GM19043 (cell line): ENCODE measurements at regions not wholly inside any gene's neighbourhood (a gene's known extent, or its start where the extent isn't known, plus 50 kb on each side); places are given as distances from the start of the nearest gene placed in this dataset.

Experiments
- ATAC-seq: cut with Tn5 transposase; IDR thresholded peaks from one replicate; pipeline ENCODE4 v1.9.1; 2021; ENCODE audit warnings: low read depth; ENCODE audit not compliant: unreplicated experiment

DNA sequence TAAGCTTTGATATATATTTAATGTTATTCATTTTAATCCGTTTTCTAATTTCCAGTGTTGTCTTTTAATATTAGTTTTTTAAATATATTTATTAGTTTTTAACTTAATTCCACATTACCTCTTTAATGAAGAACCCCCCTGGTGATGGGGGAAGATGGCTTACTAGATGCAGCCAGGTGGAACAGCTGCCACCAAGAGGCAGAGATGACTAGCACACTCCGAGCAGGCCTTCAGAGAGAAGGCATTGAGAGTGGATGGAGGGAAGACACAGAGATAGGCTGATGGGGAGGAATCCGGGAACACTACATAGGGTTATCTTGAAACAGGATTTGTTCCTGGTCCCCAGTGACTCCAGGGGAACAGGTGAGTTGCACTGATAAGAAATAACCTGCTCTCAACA lies 771.6 kb downstream of the LRFN5 start:
- no peak for ATAC-seq

DNA sequence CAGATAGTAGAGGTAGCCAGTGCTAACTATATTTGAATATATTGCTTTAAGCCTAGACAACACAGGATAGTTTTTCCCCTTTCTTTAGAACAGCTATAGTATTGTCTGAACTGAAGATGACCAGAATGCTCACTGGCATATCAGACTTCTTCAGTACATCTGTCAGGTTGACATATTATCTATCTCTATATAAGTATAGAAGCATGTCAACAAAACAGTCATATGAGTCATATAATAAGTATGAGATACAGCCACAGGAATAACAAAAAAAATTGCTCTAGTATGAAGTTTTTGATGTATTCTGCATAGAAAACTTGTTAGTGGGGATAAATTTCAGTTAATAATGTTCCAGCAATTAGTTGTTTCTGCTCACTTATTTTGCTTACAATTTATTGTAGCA lies 767.7 kb downstream of the LRFN5 start:
- no peak for ATAC-seq

DNA sequence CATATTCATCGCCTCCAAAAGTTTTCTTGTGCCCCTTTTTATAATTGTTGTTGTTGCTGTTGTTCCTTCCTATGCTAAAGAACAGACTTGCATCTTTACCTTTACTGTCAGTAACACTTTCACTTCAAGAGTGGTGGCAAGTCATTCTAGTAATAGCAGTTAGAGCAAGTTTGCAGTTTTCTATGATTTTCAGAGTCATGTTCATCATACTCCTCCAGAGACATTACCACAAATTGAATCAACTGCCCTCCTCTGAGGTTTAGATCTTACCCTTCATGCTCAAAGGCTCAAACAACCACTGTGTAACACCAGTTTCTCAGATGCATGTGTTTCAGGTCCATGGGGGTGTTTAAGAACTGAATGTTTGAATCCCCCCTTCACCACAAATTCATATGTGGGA lies 763.4 kb downstream of the LRFN5 start:
- no peak for ATAC-seq

DNA sequence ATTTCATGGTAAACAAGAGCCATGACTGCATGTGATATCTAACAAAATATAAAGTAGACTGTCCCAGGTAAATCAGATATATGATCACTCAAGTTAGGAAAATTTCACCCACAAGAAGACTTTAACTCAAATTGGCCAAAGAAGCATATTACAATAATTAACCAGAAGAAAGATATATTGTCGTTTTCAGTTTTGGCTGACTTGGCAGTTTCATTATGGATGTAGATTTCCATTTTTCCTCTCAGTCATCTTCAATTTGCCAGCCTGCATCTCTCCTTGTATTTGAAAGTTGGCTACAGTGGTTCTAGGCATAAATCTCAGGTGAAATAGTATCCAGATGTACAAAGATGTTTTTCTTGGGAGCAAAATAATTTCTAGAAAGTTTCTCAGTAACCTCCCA lies 761.6 kb downstream of the LRFN5 start:
- ATAC-seq, result no peak

DNA sequence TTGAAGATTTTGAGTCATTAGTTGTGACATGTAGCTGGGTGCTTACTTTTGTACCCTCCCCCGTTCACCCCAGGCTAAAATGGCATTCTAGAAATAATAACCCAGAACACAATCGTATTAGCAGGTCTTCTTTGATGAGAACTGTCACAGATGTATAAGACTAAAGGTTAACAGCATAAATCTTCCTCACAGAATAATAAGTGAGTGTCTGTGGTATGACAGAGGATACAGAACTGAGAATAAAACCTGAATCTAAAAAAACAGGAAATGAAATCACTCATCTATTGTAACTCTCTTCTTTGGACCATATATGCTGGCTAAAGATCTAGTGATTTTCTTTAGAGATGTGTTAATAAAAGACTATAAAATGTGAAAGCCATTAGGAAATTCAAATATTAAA lies 746.6 kb downstream of the LRFN5 start:
- peak; percentile 71 for ATAC-seq

DNA sequence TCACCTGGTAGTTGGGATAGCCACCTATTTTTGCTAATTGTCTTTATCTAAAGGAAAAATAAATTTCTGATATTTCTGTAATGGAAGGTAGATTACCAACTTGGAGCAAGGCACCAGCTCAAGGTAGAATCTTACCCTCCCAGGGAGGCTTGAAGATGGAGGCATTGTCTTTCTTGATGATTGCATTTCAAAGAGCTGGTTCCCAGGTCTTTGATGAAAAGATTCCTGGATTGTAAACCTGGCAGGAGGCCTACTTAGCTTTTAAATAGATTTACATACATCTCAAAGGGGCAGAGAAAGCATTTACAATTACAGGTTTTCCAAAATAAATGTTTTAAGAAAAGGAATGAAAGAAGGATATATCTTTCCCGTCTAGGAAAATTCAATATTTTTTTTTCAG lies 729.2 kb downstream of the LRFN5 start:
- no peak for ATAC-seq

DNA sequence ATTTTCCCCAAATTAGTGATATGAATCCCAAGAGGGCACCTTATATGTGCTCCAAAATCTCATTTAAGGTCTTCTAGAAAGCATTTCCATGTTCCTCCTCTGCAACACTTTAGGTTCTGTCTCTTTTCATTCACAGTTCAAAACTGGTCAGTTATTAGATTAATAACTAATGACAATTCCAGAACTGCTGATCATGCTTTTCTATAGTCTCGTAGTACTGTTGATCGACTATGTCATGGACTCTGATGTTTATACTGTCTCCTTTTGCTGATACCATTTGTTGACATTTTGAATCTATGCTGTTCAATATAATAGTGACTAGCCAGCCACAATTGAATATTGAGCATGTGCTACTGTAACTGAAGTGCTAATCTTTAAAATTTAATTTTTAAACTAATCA lies 728.3 kb downstream of the LRFN5 start:
- no peak for ATAC-seq

DNA sequence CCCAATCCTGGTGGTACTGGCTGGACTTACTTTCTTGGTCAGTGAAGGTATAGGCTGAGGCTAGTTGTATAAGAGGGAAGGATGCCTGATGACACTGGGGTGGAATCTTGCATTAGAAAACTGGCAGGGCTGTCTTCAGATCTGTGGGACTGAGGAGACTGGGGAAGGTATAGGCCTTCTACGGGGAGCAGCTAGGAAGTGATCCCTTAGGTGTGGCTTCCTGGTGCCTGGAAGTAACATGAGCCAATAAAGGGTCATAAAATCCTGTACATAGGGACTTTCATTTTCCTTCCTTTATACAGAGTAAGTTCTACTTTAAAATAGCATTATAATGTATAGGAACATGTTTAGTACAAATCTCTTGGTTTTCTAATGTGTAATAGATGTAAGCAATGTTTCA lies 716.8 kb downstream of the LRFN5 start:
- ATAC-seq, result no peak

DNA sequence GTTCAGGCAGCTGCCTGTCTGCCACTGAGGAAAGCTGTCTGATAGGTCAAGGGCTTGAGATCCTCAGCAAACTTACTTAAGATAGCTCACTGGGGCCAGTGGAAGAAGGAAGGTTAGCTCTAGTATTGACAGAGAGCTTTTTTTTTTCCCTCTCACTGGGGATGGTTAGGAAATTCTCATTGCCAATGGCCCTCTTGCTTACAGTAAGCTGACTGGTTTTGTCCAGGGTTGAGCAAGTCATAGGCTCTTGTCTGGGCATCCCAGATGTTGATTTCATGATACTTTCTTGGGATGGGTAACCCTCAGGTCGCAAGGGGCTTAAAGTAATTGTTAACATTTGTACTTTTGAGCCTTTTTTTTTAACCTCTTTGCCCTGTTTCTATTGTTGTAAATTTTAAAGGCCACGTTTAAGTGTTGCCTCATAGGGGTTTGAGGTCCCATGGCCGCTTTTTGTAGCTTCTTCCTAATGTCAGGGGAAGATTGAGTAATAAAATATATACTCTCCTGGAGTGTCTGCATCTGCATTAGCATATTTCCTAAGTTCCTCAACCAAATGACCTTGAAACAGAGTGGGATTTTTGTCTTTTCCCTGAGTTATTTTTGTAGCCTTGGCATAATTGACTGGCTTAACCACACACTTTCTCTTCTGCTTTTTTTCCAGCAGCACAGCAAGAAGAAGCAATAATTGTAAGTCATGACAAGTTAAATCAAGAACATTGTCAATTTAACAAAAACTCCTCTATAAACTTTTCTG lies 716.0 kb downstream of the LRFN5 start:
- ATAC-seq, result no peak

DNA sequence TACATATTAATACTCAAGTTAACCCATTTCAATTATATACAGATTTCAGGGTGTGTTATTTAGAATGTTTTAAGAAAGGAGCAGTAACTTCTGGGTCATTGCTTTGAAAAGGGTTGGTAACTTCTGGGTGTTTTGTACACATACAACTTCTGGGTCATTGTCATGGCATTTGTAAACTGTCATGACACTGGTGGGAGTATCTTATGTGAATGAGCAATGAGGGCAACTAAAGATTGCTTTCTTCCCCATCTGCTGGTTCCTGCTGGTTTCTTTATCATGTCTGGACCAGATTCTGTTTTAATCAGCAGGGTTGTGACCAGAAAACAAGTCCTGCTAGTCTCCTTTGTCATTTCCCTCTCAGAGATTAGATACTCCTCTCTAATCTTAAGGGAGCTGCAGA lies 713.3 kb downstream of the LRFN5 start:
- ATAC-seq, result no peak

DNA sequence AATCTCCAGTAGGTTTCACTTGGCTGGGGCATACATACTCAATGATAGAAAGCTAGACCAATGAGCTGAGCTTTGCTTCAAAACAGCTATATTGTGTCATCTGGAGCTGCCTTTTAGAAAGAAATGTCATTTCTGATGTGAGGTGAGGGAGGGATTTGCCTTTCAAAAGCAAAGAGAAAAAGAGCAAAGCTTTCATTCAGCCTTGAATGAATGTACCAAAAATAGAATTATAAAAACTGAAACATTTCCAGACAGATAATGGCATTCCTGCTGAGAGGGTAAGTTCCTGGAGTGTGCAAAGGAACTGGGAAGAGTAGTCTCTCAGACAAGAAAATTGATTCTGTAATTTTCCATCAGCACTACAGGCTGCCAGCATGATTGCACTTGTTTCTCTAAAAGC lies 710.0 kb downstream of the LRFN5 start:
- ATAC-seq, result no peak

DNA sequence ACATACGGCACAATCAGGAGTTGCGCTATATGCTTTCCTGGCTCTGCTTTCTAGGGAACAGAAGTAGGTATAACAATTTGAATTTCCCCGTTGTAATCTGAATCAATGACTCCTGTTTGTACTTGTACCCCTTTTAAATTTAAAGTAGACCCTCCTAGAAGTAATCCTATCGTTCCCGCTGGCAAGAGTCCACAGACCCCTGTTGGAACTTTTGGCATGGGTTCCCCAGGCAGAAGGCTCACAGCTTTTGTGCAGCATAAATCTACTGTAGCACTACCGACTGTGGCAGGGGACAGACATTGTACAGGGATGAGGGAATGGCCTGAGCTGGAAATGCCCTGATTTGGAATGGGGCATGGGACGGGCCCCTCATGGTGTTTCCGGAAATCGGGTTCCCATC lies 705.2 kb downstream of the LRFN5 start:
- ATAC-seq, result no peak

DNA sequence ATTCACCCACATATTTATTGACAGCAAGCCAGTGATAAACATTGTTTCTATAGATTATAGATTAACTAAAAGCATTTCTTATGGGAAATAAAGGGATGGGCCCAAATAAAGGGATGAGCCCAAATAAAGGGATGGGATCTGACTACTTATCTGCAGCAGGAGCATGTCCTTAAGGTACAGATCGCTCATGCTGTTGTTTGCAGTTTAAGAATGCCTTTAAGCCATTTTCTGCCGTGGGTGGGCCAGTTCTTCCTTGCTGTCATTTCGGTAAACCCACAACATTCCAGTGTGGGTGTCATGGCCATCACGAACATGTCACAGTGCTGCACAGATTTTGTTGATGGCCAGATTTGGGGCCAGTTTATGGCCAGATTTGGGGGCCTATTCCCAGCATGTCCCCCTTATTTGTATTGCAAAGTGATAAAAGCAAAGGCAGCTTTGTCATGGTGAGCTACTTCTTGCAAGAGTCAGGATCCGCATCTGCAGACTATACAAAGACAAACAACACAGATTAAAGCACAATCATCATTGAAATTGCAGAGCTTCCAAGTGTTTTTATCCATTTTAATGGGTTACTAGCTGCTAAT lies 700.7 kb downstream of the LRFN5 start:
- no peak for ATAC-seq

DNA sequence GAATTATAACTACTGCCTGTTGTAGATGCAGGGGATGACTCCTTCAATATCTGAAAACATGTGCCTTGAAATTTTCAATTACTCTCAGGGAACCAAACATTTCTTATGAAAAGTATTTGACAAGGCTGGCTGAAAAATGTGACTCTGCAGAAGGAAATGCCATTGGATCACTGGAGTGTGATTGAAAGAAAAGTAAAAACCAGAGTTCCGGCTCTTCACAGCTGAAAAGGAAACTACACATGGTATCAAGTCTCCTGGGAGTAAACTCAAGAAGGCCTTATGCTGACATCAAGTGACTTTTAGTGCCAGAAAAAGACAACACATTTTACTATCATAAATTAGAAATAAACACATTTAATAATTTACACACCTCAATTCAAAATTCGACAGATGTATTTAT lies 693.0 kb downstream of the LRFN5 start:
- no peak for ATAC-seq

DNA sequence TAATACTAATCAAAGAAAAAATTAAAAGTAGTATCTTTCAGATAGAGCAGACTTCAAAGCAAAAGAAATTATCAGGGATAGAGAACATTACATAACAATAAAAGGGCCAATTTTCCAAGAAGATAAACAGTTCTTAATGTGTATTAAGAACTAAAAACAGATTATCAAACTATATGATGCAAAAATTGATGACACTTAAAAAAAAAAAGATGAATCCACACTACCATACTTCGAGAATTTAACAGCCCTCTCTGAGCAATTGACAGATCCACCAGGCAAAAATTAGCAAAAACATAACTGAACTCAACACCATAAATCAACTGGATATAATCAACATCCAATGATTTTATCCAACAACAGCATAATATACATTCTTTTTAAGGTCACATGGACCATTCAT lies 686.5 kb downstream of the LRFN5 start:
- ATAC-seq, result no peak

DNA sequence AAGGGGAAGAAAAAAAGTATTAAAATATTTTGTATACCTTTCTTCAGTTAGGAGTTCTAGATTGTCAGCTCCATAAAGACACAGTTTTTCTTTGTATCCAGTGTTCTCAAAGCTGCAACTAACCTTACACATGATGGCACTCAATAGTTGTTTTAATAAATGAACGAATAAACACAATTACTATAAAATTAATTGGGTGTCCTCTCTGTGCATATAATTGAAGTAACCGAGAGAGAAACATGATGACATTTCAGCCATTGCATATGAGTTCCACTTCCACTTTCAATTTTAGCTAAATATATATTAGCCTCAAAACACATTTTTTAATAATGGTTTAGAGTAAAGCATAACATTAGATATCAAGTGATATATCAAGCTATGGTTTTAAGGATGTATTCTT lies 671.2 kb downstream of the LRFN5 start:
- ATAC-seq, result no peak

DNA sequence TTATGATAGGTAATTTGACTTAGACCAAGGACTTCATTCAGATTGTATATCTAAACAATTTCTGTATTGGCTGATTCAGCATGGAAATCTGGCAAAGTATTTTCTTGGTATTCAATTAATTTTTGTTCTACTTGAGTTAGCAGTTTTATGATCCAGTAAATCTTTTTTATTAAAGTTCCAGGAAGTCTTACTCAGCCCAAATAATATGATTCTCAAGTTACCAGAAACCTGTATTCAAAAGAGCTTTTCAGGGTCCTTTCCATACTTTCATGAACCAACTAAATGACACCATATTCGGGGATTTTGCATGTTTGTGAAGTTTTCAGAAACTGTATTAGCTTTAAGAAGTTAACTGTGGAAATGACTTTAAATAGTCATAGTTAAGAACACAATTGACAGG lies 662.6 kb downstream of the LRFN5 start:
- no peak for ATAC-seq

DNA sequence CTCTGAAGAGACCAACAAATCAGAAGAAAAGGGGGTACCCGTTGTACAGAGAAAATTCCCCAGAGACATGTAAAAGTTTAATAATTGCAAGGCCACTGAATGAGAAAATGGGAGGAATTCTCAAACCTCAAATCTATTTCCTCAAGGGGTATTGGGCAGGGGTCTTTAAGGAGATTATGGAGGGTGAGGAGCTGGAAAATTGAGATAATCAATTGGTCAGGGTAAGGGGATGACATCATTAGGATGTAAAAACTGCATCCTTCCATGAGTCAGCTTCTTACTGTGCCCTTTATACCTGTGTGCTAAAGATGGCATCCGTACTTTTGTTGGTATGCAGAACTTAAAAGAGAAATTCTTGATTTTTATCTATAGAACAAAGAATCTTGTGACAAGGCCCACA lies 641.5 kb downstream of the LRFN5 start:
- no peak for ATAC-seq

DNA sequence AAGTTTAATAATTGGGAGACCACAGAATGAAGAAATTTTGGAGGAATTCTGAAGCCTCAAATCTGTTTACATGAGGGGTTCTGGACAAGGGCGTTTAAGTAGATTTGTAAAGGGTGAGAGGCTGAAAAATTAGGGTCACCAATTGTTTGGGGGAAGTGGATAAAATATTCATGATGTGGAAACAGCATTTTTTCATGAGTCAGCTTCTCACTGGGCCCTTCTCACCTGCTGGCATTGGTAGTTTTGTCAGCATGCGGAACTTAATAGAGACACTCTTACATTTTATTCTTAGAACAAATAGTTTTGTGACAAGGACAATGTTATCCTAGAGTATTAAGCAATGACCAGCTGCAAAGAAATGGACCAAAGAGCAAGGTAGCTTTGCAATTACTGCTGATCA lies 634.4 kb downstream of the LRFN5 start:
- no peak for ATAC-seq

DNA sequence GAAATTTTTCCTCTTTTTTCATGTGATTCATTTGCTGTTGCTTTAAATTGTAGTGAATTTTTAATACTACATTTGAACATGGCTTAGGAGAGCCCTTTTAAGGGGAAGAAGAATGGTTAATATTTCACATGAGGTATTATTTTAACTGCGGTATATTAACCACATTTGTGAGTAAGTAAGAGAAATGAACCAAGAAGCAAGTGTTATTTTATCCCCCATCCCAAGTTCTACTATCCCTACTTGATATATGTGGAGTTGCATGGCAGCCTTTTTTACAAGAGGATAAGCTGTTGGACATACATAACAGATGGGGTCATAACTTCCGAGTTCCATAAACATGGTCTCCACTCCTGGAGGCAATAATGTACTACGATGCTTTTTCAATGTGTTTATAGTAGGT lies 623.3 kb downstream of the LRFN5 start:
- no peak for ATAC-seq

DNA sequence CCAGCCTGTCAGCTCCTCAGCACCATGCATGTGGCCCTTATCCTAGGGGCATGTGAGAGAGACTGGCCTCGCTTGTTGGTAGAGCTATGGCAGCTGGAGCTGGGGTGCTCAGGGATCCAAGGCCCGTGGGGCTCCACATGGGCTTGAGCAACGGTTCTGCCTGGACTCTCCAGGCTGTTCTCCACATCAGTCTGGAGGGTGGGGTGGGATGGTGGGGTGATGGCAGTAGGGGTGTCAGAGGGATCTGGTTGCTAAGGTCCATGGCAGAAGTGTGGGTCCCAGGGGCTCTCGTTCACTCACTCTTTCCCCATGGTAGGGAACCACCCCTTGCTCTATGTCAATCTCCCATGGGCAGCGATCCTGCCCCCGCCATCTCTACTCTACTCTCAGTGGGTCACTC lies 622.6 kb downstream of the LRFN5 start:
- ATAC-seq, result no peak

DNA sequence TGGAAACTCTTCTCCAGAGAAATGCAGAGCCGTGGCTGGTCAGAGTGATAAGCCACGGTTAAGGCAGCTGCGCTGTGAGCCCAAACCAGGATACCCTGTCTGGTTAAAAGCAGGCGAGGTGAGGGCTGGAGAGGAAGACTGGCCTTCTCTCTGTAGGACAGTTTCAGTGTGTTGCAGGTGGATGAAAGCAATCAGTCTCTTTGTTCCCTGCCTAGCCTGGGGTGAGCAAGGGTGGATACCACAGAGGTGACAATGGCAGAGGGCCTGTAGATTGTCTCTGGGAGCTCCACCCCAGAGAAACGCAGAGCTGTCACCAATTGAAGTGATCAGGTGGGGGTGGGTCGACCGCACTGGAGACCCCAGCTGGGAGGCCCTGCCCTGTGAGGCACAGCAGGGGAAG lies 621.9 kb downstream of the LRFN5 start:
- ATAC-seq, result no peak
